D721Med (cell line): ENCODE measurements at regions not wholly inside any gene's neighbourhood (a gene's known extent, or its start where the extent isn't known, plus 50 kb on each side); places are given as distances from the start of the nearest gene placed in this dataset.

Source experiments
- DNase-seq: peaks from one replicate; pipeline ENCODE4 v3.0.0; 2011; ENCODE audit warnings: low spot score; ENCODE audit not compliant: insufficient read length
- FAIRE-seq: peaks from 2 replicates; lab custom pipeline; 2011; peaks lifted over from hg19 to GRCh38; lab: Jason Lieb, UNC
- CTCF ChIP-seq: IDR thresholded peaks from 2 replicates; pipeline ENCODE4 v1.5.1; 2012; ENCODE audit warnings: mild to moderate bottlenecking, control low read depth; ENCODE audit not compliant: insufficient read depth; ENCODE audit errors: missing control alignments

GRCh38 chr12:85642808-85643207 is 193.4 kb downstream of the RASSF9 start:
- no peak for TF ChIP-seq CTCF
- no peak for DNase-seq
- no peak for FAIRE-seq

- DNase-seq (no peak), FAIRE-seq (no peak)
- no peak for TF ChIP-seq CTCF
Observed at GRCh38 chr12:85644508-85644907, 191.7 kb downstream of the RASSF9 start.

GRCh38 chr12:85653731-85654455 is 182.3 kb downstream of the RASSF9 start:
- FAIRE-seq (no peak), DNase-seq (no peak)
- no peak for TF ChIP-seq CTCF

- no peak for FAIRE-seq
- no peak for TF ChIP-seq CTCF
Observed at GRCh38 chr12:85654456-85654840, 181.8 kb downstream of the RASSF9 start.

GRCh38 chr12:85656561-85656960 is 179.6 kb downstream of the RASSF9 start:
- no peak for TF ChIP-seq CTCF
- no peak for FAIRE-seq
- DNase-seq: no peak

More at GRCh38 chr12:85654456-85654840, 181.8 kb downstream of the RASSF9 start:
- no peak for DNase-seq

- TF ChIP-seq CTCF: no peak
- no peak for DNase-seq
- no peak for FAIRE-seq
Observed at GRCh38 chr12:85657251-85657650, 179.0 kb downstream of the RASSF9 start.
